HEK293 (cell line): ENCODE measurements at regions not wholly inside any gene's neighbourhood (a gene's known extent, or its start where the extent isn't known, plus 50 kb on each side); places are given as distances from the start of the nearest gene placed in this dataset.

Experiments used
- CTCF ChIA-PET: fragments of 350-600 bp; formaldehyde crosslinking; extraction: SDS; loops from one replicate; lab custom pipeline; 2021; ENCODE audit warnings: antibody characterized with exemption; lab: Yijun Ruan, JAX
- POLR2A ChIA-PET: fragments of 300-600 bp; formaldehyde crosslinking; extraction: SDS; loops from one replicate; lab custom pipeline; 2020; ENCODE audit warnings: antibody characterized with exemption, inconsistent platforms; lab: Yijun Ruan, JAX
- H3K27ac ChIP-seq: fragments of 200-500 bp; sonication (Bioruptor generic); 2 replicates; pipeline ENCODE4 v1.5.1; 2014; ENCODE audit warnings: low read depth, low read length, control low read depth, inconsistent platforms; ENCODE audit errors: extremely low read depth
- H3K36me3 ChIP-seq, 2 experiments: fragments of 200-500 bp in 1 of 2; sonication (Bioruptor generic) in 1 of 2; 1 replicate in 1 of 2; 2 replicates in 1 of 2; pipeline ENCODE4 v1.5.1; 2014 to 2017; ENCODE audit warnings: inconsistent platforms in 2 of 2, low read length in 2 of 2; ENCODE audit not compliant: control insufficient read depth in 2 of 2, insufficient read depth in 1 of 2
- H3K4me1 ChIP-seq: fragments of 200-500 bp; sonication (Bioruptor generic); 2 replicates; pipeline ENCODE4 v1.5.1; 2014; ENCODE audit warnings: mild to moderate bottlenecking, low read length, inconsistent platforms; ENCODE audit not compliant: control insufficient read depth, insufficient read depth
- H3K4me3 ChIP-seq: 2 replicates; pipeline ENCODE4 v1.5.1; 2011; ENCODE audit warnings: low read depth, mild to moderate bottlenecking, control low read depth, low read length, moderate library complexity
- H3K9me3 ChIP-seq: fragments of 200-500 bp; sonication (Bioruptor generic); 2 replicates; pipeline ENCODE4 v1.5.1; 2014; ENCODE audit warnings: low read depth, low read length, inconsistent platforms; ENCODE audit not compliant: control insufficient read depth, insufficient read depth
- KLF1 ChIP-seq: fragments of 450-650 bp; formaldehyde crosslinking; IDR thresholded peaks from 2 replicates; pipeline ENCODE4 v1.5.1; 2016; ENCODE audit warnings: missing biosample characterization, missing genetic modification characterization
- SETDB1 ChIP-seq: IDR thresholded peaks from one replicate; pipeline ENCODE4 v1.6.1; 2017; ENCODE audit warnings: mild to moderate bottlenecking, low read length, moderate library complexity, mixed read lengths; ENCODE audit not compliant: insufficient read length
- ZNF10 ChIP-seq: fragments of 450-650 bp; formaldehyde crosslinking; IDR thresholded peaks from 2 replicates; pipeline ENCODE4 v1.5.1; 2017; ENCODE audit warnings: missing biosample characterization, missing genetic modification characterization
- ZNF114 ChIP-seq: fragments of 450-650 bp; formaldehyde crosslinking; IDR thresholded peaks from 2 replicates; pipeline ENCODE4 v1.5.0; 2017; ENCODE audit warnings: missing biosample characterization, missing genetic modification characterization
- ZNF146 ChIP-seq: fragments of 450-650 bp; formaldehyde crosslinking; IDR thresholded peaks from 2 replicates; pipeline ENCODE4 v1.5.1; 2016; ENCODE audit warnings: missing biosample characterization, missing genetic modification characterization
- ZNF155 ChIP-seq: fragments of 450-650 bp; formaldehyde crosslinking; IDR thresholded peaks from 2 replicates; pipeline ENCODE4 v1.5.1; 2016; ENCODE audit warnings: missing biosample characterization, missing genetic modification characterization
- ZNF169 ChIP-seq: fragments of 450-650 bp; formaldehyde crosslinking; IDR thresholded peaks from 2 replicates; pipeline ENCODE4 v1.5.1; 2016; ENCODE audit warnings: missing biosample characterization, missing genetic modification characterization
- ZNF23 ChIP-seq: fragments of 450-650 bp; formaldehyde crosslinking; IDR thresholded peaks from 2 replicates; pipeline ENCODE4 v1.5.1; 2016; ENCODE audit warnings: missing biosample characterization, missing genetic modification characterization, borderline replicate concordance
- ZNF266 ChIP-seq: fragments of 450-650 bp; formaldehyde crosslinking; IDR thresholded peaks from 2 replicates; pipeline ENCODE4 v1.5.1; 2016; ENCODE audit warnings: missing biosample characterization, missing genetic modification characterization, low read depth
- ZNF48 ChIP-seq: fragments of 450-650 bp; formaldehyde crosslinking; IDR thresholded peaks from 2 replicates; pipeline ENCODE4 v1.5.1; 2016; ENCODE audit warnings: missing biosample characterization, missing genetic modification characterization
- ZNF629 ChIP-seq: fragments of 450-650 bp; formaldehyde crosslinking; IDR thresholded peaks from 2 replicates; pipeline ENCODE4 v1.5.1; 2017; ENCODE audit warnings: missing biosample characterization, missing genetic modification characterization
- ZNF701 ChIP-seq: fragments of 450-650 bp; formaldehyde crosslinking; IDR thresholded peaks from 2 replicates; pipeline ENCODE4 v1.5.1; 2016; ENCODE audit warnings: missing biosample characterization, missing genetic modification characterization
- TF ChIP-seq, protein P1 (sequence below): fragments of 450-650 bp; formaldehyde crosslinking; IDR thresholded peaks from 2 replicates; pipeline ENCODE4 v1.5.1; 2017; ENCODE audit warnings: missing biosample characterization, missing genetic modification characterization
- TF ChIP-seq, protein P2 (sequence below): fragments of 450-650 bp; IDR thresholded peaks from 2 replicates; pipeline ENCODE4 v1.5.1; 2018; ENCODE audit warnings: missing biosample characterization, mild to moderate bottlenecking, missing genetic modification characterization
- TF ChIP-seq, protein P3 (sequence below): fragments of 450-650 bp; formaldehyde crosslinking; IDR thresholded peaks from 2 replicates; pipeline ENCODE4 v1.5.1; 2016; ENCODE audit warnings: missing biosample characterization, missing genetic modification characterization, borderline replicate concordance
- TF ChIP-seq, protein P4 (sequence below): fragments of 450-650 bp; formaldehyde crosslinking; IDR thresholded peaks from 2 replicates; pipeline ENCODE4 v1.5.1; 2016; ENCODE audit warnings: missing biosample characterization, missing genetic modification characterization
- TF ChIP-seq, protein P5 (sequence below): fragments of 450-650 bp; formaldehyde crosslinking; IDR thresholded peaks from 2 replicates; pipeline ENCODE4 v1.5.0; 2017; ENCODE audit warnings: missing biosample characterization, missing genetic modification characterization, borderline replicate concordance
- TF ChIP-seq, protein P6 (sequence below): fragments of 450-650 bp; formaldehyde crosslinking; IDR thresholded peaks from 2 replicates; pipeline ENCODE4 v1.5.1; 2016; ENCODE audit warnings: missing biosample characterization, missing genetic modification characterization

DNA sequence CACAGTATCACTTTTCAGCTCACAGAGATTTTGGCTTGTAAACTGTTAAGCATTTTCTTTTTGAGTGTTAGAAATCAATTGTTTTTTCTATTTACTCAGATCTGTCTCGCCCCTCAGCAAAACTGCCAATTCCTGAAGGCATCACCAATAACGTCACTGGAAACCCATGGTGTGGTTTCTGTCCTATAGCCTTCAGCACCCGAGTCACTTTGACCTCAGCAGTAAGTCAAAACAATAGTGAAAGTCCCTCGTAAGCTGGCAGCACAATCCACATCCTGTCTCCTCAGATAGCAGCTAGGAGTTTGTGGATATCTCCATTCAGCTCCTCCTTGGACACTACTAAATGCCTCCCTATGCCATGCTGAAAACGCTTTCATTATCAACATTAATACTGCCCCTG is 1787.4 kb upstream of the ADGRL3 start:
- TF ChIP-seq ZNF23 (tag by site-specific recombination) (no peak), SETDB1 (no peak), ZNF169 (tag by site-specific recombination) (no peak), ZNF266 (tag by site-specific recombination) (no peak), ZNF701 (no peak), ZNF114 (no peak), ZNF629 (tag by site-specific recombination) (no peak), KLF1 (tag by site-specific recombination) (no peak), ZNF155 (tag by site-specific recombination) (no peak), ZNF146 (no peak), ZNF10 (tag by site-specific recombination) (no peak), ZNF48 (tag by site-specific recombination) (no peak)
- TF ChIP-seq, protein P1, sequence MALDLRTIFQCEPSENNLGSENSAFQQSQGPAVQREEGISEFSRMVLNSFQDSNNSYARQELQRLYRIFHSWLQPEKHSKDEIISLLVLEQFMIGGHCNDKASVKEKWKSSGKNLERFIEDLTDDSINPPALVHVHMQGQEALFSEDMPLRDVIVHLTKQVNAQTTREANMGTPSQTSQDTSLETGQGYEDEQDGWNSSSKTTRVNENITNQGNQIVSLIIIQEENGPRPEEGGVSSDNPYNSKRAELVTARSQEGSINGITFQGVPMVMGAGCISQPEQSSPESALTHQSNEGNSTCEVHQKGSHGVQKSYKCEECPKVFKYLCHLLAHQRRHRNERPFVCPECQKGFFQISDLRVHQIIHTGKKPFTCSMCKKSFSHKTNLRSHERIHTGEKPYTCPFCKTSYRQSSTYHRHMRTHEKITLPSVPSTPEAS (tag by site-specific recombination), result no peak
- TF ChIP-seq, protein P2, sequence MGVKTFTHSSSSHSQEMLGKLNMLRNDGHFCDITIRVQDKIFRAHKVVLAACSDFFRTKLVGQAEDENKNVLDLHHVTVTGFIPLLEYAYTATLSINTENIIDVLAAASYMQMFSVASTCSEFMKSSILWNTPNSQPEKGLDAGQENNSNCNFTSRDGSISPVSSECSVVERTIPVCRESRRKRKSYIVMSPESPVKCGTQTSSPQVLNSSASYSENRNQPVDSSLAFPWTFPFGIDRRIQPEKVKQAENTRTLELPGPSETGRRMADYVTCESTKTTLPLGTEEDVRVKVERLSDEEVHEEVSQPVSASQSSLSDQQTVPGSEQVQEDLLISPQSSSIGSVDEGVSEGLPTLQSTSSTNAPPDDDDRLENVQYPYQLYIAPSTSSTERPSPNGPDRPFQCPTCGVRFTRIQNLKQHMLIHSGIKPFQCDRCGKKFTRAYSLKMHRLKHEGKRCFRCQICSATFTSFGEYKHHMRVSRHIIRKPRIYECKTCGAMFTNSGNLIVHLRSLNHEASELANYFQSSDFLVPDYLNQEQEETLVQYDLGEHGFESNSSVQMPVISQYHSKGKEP, result no peak
- TF ChIP-seq, protein P3, sequence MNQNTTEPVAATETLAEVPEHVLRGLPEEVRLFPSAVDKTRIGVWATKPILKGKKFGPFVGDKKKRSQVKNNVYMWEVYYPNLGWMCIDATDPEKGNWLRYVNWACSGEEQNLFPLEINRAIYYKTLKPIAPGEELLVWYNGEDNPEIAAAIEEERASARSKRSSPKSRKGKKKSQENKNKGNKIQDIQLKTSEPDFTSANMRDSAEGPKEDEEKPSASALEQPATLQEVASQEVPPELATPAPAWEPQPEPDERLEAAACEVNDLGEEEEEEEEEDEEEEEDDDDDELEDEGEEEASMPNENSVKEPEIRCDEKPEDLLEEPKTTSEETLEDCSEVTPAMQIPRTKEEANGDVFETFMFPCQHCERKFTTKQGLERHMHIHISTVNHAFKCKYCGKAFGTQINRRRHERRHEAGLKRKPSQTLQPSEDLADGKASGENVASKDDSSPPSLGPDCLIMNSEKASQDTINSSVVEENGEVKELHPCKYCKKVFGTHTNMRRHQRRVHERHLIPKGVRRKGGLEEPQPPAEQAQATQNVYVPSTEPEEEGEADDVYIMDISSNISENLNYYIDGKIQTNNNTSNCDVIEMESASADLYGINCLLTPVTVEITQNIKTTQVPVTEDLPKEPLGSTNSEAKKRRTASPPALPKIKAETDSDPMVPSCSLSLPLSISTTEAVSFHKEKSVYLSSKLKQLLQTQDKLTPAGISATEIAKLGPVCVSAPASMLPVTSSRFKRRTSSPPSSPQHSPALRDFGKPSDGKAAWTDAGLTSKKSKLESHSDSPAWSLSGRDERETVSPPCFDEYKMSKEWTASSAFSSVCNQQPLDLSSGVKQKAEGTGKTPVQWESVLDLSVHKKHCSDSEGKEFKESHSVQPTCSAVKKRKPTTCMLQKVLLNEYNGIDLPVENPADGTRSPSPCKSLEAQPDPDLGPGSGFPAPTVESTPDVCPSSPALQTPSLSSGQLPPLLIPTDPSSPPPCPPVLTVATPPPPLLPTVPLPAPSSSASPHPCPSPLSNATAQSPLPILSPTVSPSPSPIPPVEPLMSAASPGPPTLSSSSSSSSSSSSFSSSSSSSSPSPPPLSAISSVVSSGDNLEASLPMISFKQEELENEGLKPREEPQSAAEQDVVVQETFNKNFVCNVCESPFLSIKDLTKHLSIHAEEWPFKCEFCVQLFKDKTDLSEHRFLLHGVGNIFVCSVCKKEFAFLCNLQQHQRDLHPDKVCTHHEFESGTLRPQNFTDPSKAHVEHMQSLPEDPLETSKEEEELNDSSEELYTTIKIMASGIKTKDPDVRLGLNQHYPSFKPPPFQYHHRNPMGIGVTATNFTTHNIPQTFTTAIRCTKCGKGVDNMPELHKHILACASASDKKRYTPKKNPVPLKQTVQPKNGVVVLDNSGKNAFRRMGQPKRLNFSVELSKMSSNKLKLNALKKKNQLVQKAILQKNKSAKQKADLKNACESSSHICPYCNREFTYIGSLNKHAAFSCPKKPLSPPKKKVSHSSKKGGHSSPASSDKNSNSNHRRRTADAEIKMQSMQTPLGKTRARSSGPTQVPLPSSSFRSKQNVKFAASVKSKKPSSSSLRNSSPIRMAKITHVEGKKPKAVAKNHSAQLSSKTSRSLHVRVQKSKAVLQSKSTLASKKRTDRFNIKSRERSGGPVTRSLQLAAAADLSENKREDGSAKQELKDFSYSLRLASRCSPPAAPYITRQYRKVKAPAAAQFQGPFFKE, result no peak
- TF ChIP-seq, protein P4, sequence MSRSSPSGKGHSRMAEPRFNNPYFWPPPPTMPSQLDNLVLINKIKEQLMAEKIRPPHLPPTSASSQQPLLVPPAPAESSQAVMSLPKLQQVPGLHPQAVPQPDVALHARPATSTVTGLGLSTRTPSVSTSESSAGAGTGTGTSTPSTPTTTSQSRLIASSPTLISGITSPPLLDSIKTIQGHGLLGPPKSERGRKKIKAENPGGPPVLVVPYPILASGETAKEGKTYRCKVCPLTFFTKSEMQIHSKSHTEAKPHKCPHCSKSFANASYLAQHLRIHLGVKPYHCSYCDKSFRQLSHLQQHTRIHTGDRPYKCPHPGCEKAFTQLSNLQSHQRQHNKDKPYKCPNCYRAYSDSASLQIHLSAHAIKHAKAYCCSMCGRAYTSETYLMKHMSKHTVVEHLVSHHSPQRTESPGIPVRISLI (tag by site-specific recombination), result no peak
- TF ChIP-seq, protein P5, sequence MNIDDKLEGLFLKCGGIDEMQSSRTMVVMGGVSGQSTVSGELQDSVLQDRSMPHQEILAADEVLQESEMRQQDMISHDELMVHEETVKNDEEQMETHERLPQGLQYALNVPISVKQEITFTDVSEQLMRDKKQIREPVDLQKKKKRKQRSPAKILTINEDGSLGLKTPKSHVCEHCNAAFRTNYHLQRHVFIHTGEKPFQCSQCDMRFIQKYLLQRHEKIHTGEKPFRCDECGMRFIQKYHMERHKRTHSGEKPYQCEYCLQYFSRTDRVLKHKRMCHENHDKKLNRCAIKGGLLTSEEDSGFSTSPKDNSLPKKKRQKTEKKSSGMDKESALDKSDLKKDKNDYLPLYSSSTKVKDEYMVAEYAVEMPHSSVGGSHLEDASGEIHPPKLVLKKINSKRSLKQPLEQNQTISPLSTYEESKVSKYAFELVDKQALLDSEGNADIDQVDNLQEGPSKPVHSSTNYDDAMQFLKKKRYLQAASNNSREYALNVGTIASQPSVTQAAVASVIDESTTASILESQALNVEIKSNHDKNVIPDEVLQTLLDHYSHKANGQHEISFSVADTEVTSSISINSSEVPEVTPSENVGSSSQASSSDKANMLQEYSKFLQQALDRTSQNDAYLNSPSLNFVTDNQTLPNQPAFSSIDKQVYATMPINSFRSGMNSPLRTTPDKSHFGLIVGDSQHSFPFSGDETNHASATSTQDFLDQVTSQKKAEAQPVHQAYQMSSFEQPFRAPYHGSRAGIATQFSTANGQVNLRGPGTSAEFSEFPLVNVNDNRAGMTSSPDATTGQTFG (tag by site-specific recombination), result no peak
- TF ChIP-seq, protein P6, sequence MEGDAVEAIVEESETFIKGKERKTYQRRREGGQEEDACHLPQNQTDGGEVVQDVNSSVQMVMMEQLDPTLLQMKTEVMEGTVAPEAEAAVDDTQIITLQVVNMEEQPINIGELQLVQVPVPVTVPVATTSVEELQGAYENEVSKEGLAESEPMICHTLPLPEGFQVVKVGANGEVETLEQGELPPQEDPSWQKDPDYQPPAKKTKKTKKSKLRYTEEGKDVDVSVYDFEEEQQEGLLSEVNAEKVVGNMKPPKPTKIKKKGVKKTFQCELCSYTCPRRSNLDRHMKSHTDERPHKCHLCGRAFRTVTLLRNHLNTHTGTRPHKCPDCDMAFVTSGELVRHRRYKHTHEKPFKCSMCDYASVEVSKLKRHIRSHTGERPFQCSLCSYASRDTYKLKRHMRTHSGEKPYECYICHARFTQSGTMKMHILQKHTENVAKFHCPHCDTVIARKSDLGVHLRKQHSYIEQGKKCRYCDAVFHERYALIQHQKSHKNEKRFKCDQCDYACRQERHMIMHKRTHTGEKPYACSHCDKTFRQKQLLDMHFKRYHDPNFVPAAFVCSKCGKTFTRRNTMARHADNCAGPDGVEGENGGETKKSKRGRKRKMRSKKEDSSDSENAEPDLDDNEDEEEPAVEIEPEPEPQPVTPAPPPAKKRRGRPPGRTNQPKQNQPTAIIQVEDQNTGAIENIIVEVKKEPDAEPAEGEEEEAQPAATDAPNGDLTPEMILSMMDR (tag by site-specific recombination), result no peak
- ChIA-PET CTCF (no interaction called here), POLR2A (no interaction called here)
- Histone ChIP-seq H3K4me3 (no peak overlapping the region), H3K27ac (no peak overlapping the region), H3K9me3 (no peaks in the 10 kb centered on the region), H3K36me3 (no peaks in the 10 kb centered on the region), H3K4me1 (no peaks in the 10 kb centered on the region)
